Cerebellar nuclear complex (tissue), 1 donor: ENCODE measurements at regions not wholly inside any gene's neighbourhood (a gene's known extent, or its start where the extent isn't known, plus 50 kb on each side); places are given as distances from the start of the nearest gene placed in this dataset.
"Not testable (repeated sequence)": the region's sequence is repeated elsewhere in the genome, so short reads cannot be mapped to it uniquely, and the experiment has no call there.

Experiments
- DNase-seq, 2 experiments: peaks; one replicate each; lab custom pipeline; 2025; lab: John Stamatoyannopoulos, UW

DNA sequence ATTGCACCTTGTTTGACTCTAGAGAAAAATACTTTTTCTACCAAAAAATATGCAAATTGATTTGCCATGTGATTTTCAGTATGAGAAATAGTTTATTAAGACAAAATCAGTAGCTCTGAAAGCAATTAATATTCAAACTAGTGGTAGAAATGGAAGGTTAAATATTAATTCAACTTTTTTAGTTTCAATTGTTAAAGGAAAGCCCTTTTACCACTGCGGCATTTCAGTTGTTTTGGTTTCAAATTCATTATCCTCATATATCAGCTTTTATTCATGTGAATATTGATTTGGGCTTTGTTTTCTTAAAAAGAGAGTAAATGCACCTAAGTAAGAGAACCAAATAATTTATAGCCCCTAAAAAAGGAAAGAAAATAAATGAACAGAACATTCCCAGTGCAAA lies 660.6 kb upstream of the CHD1 start:
- DNase-seq = no peak

- DNase-seq = no peak
These were observed 659.2 kb upstream of the CHD1 start for GRCh38 chr5:99587983-99588382.

- DNase-seq = no peak
These were observed 658.1 kb upstream of the CHD1 start for GRCh38 chr5:99586878-99587277.

GRCh38 chr5:99581204-99581603 lies 652.4 kb upstream of the CHD1 start:
- not testable (repeated sequence) for DNase-seq

DNA sequence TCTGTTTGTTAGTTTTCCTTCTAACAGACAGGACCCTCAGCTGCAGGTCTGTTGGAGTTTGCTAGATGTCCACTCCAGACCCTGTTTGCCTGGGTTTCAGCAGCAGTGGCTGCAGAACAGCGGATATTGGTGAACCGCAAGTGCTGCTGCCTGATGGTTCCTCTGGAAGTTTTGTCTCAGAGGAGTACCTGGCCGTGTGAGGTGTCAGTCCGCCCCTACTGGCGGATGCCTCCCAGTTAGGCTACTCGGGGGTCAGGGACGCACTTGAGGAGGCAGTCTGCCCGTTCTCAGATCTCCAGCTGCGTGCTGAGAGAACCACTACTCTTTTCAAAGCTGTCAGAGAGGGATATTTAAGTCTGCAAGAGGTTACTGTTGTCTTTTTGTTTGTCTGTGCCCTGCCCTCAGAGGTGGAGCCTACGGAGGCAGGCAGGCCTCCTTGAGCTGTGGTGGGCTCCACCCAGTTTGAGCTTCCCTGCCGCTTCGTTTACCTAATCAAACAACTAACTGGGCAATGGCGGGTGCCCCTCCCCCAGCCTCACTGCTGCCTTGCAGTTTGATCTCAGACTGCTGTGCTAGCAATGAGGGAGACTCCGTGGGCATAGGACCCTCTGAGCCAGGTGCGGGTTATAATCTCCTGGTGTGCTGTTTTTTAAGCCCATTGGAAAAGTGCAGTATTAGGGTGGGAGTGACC lies 634.3 kb upstream of the CHD1 start:
- not testable (repeated sequence) for DNase-seq

DNA sequence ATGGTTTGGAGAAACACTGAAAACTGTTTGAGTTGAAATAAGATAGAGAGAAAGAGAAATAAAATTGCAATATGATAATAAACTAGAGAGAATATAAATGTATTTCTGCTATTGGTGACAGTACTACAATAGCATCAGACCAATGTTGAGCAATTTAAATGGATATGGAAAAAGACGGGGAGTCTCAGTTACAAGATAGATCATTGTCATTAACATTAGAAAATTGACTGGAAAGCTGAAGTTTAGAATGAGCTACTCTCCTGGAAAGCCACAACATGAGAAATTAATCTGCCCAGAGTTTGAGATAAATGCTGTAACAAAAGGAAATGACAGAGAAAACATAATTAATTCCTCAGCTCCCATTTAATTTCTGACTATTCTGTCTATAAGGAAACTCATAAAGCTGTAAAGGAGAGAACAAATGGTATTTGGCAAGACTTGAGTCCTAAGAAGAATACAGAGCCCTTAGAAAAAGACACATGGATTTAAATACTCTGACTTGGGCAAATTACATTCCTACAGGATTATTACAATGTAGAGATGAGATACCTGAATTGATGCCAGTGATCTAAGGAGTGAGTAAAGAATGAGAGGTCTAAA lies 624.5 kb upstream of the CHD1 start:
- no peak for DNase-seq

GRCh38 chr5:99544356-99544755 lies 615.5 kb upstream of the CHD1 start:
- DNase-seq = no peak

DNA sequence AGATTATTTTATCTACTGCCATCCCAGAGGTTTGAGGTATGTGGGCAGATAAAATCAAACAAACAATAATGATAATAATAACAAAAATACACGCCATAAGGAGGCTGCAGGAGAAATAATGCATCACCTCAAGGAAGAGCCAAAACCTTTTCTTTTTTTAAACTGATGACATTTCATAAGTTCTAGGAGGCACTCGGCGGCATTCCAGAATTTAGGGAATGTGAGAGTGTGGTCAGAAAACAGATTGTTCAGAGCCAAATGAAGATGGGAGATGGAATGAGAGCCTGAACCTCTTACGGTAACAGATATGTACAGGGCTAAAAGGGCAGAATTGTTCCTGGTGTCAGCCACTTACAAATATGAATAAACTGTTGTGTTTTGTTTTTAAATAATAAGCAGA lies 615.0 kb upstream of the CHD1 start:
- DNase-seq = no peak

DNA sequence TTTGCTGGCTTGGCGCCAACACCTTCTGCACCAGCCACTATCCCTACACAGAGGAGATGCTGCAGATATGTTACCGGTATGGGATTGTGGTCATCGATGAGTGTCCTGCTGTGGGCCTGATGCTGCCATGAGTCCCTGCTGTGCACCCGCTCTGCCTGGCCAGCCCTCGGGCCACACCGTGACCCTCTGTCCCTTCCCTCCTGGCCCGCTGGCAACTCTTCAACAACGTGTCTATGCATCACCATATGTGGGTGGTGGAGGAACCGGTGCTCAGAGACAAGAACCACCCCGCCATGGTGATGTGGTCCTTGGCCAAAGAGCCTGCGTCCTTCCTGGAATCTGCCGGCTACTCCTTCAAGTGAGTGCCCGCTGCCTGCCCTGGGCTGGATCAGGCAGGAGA lies 605.4 kb upstream of the CHD1 start:
- DNase-seq = not testable (repeated sequence)

DNA sequence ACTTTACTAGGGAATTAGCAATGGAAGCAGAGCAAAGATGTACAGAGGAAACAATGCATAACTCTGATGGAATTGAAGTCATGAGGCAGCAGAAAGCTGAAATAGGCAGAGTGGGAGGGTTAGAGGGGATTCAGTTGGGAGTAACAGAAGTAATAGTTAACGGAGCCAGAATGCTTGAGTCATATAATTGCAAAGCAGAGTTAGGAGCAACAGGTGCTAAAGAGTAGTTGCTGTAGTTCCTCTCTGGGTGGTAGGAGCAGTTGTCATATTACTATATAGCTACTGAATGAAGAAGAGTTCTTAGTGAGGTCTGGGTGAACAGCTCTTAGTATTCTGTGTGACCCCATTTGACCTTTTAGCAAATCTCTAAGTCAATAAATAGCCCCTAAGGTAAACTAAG lies 592.9 kb upstream of the CHD1 start:
- not testable (repeated sequence) for DNase-seq

DNA sequence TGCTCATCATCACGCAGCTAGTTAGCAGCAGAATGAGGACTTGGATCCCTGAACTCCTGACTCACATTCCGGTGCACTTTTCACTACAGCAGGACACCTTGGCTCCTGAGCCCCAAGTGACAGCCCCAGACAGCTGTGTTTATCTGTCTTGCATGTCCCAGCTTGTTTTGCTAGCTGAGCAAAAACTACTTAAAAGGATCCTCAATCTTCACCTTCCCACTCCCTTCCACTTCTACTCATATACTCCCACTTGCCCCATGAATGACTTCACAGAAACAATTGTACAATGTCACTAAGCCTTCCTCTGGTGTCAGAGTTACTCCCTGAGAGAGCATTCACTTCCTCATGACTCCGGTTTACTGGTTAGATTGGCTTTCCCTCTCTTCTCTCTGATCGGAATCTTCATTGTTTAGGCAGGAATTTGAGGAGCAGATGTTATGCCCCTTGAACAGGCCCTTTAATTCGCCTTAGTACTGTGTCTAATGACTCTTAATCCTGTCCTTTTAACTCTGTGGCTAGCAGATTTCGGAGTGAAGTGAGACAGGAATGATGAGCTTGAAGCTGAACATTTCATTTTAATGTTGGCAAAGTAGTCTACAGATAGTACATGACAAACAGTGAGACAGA lies 587.2 kb upstream of the CHD1 start:
- DNase-seq = not testable (repeated sequence)

DNA sequence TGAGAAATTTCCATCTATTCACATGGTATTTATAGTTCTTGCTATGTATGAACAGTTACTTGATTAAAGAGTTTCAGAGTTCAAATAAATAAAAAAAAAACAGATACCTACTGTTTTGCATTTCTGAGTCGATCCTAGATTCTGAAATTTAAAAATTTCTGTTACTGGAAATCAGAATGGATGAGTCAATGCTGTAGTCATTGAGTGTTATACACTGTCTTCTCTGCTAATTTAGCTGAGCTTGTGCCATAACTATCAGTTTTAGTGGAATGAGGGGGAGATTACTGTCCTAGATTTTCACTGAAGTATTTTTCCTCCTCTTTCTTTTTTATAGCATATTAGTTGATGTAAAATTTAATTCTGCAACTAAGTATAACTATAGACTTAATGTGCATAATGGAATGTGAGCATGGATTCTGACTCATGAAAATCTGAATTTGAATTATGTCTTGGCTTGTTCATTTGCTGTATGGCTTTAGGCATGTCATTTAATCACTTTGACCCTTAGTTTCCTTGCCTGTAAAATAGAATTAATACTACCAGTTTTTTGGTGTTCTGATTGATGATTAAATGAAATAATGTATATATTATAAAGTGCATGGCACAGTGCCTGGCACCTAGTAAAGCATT lies 581.5 kb upstream of the CHD1 start:
- DNase-seq = not testable (repeated sequence)

DNA sequence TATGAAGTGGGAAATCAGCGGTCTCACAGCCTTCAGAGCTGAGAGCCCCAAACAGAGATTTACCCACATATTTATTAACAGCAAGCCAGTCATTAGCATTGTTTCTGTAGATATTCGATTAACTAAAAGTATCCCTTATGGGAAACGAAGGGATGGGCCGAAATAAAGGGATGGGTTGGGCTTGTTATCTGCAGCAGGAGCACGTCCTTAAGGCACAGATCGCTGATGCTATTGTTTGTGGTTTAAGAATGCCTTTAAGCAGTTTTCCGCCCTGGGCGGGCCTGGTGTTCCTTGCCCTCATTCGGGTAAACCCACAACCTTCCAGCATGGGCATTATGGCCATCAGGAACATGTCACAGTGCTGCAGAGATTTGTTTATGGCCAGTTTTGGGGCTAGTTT lies 580.3 kb upstream of the CHD1 start:
- not testable (repeated sequence) for DNase-seq

GRCh38 chr5:99495456-99495855 lies 566.6 kb upstream of the CHD1 start:
- DNase-seq = not testable (repeated sequence)

GRCh38 chr5:99478450-99478849 lies 549.6 kb upstream of the CHD1 start:
- not testable (repeated sequence) for DNase-seq

DNA sequence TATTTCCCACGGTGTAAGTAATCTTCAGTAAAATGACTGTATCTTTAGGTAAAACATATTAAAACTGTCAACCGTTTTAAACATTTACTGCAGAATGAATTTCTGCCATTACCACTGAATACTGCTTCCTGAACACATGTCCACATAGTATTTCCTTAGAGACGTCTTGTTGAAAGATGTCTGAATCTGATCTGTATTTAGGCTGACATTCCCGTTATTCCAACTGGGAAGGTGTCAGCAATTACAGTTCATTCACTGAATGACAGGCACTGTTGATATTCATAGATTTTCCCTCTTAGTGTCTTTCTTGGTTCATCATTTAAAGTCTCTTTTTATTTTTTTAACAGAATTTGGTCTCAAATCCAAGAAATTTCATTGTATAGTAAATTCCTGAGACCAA lies 544.5 kb upstream of the CHD1 start:
- not testable (repeated sequence) for DNase-seq

GRCh38 chr5:99471726-99472125 lies 542.9 kb upstream of the CHD1 start:
- not testable (repeated sequence) for DNase-seq

DNA sequence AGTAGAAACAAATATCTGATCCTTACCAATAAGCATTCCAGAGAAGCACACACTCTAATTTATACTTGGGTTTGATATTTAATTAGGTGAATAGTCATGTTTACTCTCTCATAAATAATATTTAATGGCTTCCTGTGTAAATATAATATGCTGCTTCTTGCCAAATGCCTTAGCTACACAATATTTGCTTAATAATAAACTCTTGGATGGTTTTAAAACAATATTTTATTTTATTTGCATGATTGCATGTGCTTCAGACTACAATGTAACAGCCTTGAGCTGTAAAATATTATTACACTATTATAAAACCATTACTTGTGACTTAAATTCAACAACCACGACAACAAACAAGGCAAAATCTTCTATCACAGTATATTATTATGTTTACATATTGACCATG lies 542.4 kb upstream of the CHD1 start:
- not testable (repeated sequence) for DNase-seq

DNA sequence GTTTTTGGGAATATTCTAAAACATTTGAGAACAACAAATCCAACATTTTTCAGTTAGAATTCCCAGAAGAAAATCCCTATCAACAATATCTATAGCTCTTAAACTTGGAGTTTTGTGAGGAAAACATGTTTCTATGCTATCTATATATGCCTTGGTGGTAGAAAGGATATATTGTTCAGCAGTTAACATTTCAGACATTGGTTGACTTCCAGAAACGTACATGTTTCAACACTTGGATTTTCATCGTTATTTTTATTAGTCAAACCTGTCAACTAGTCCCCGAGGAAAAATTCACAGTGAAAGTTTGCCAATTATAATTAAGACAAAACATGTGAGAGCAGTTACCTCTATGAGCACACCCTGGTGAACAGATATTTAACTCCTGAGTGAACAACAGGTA lies 541.8 kb upstream of the CHD1 start:
- not testable (repeated sequence) for DNase-seq

DNA sequence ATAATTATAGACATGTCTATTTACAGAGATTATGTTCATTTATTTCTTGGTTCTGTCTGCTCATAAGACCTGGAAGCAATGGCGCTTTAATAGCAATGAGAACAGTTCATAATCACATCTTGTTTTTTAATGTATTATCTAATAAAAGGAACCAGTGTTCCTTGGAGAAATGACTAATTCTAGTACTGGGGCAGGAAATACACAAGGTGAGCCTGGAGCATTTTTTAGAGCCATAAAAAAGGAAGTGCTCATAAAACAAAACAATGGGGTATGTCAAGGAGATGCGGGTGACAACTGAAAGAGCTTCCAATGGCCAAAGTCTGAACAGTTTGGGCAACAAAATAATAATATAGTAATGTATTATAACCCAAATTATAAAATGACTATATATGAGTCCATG lies 531.9 kb upstream of the CHD1 start:
- no peak for DNase-seq

DNA sequence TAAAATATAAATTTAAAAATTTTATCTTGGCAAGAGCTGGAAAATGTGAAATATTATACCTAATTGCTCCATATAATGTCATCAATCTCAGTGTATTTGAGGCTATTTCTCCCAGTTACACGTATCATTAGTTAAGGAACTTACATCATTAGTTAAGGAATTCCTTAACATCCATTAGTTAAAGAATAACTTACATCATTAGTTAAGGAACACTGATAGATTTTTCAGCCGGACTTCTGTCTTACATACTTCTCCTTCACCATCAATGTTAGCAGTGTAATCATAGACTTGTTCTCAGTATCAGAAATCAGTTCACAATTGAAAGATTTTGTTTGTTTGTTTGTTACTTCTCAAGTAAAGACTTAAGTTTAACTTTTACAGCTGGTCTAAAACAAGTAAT lies 524.4 kb upstream of the CHD1 start:
- DNase-seq = no peak

DNA sequence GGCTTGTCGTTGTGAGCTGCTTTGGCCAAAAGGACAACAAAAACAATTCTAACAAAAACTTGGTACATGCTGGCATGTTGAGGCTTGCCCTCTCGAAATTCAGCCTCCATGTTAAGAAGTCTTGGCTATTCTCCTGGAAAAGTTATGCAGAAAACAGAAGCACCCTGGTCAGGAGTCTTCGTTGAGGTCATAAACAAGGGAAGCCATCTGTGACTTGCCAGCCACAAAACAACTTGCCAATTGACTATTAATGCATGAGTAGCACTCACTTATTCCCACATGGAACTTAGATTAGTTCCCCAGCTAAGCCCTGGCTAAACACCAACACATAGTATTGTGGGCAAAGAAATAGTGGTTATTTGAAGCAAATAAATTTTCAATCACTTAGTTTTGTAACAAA lies 521.0 kb upstream of the CHD1 start:
- no peak for DNase-seq

DNA sequence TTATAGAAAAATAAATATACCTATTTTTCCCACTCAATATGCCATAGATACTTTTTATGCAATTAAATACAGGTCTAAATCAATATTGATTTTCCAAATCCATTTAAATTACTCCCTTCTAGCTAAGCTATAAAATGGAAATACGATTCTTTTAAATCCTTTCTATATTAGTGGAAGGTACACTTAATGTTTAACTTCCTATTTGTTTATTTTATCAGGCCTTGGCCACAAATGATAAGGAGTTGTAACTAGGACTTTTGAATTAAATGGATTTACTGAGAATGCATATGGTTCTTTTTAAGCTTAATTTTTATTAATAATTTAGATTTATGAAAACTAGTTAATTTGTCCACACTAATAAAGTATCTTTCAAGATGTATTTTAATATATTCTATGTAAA lies 517.0 kb upstream of the CHD1 start:
- DNase-seq = no peak
